HepG2 (cell line): ENCODE measurements at regions not wholly inside any gene's neighbourhood (a gene's known extent, or its start where the extent isn't known, plus 50 kb on each side); places are given as distances from the start of the nearest gene placed in this dataset.

Experiments
- ATAC-seq: fragments of 200-7000 bp; cut with Tn5 transposase; 3 replicates; pipeline ENCODE4 v1.9.1; 2020; ENCODE audit warnings: mild to moderate bottlenecking, moderate library complexity
- BruUV-seq: library from RNA; stranded (reverse); fragments of 400-500 nt; replicated peaks from 2 replicates; lab custom pipeline; 2021; lab: Mats Ljungman, UMichigan
- CTCF ChIA-PET: fragments of 300-600 bp; formaldehyde crosslinking; extraction: SDS; loops from one replicate; lab custom pipeline; 2021; ENCODE audit warnings: low total read pairs, inconsistent platforms, low intra/inter-chr PET ratio; lab: Yijun Ruan, JAX
- POLR2A ChIA-PET: fragments of 350-600 bp; sonication (Branson Sonifier 250); formaldehyde crosslinking; loops from one replicate; lab custom pipeline; 2020; ENCODE audit warnings: antibody characterized with exemption, inconsistent platforms; lab: Yijun Ruan, JAX
- DNase-seq: peaks from one replicate; pipeline ENCODE4 v3.0.0-alpha.2; 2015; ENCODE audit warnings: low spot score
- FAIRE-seq: peaks from 3 replicates; lab custom pipeline; 2011; peaks lifted over from hg19 to GRCh38; lab: Jason Lieb, UNC
- H2AFZ ChIP-seq: one replicate; pipeline ENCODE4 v1.6.1; 2011; ENCODE audit warnings: low read length, inconsistent platforms
- H3K27ac ChIP-seq: fragments of 300-600 bp; 3 replicates; pipeline ENCODE4 v1.8.0; 2011; ENCODE audit warnings: mixed run types, mild to moderate bottlenecking, mixed read lengths, low read length, inconsistent platforms; ENCODE audit not compliant: insufficient read depth; ENCODE audit errors: extremely low read length
- H3K27me3 ChIP-seq, 2 experiments: fragments of 200-600 bp in 1 of 2; 2 replicates in 1 of 2; 3 replicates in 1 of 2; pipeline versions ENCODE4 v1.6.0 to v1.8.0; 2011; ENCODE audit warnings: low read length in 2 of 2, mild to moderate bottlenecking in 2 of 2, moderate library complexity in 2 of 2, inconsistent platforms in 1 of 2; ENCODE audit not compliant: insufficient read depth in 2 of 2, control insufficient read depth in 1 of 2
- H3K36me3 ChIP-seq, 2 experiments: fragments of 200-600 bp in 1 of 2; replicated peaks in 1 of 2; 2 replicates in 1 of 2; 3 replicates in 1 of 2; pipeline versions ENCODE4 v1.5.1 to v1.8.0; 2011; ENCODE audit warnings: low read length in 2 of 2, inconsistent platforms in 1 of 2; ENCODE audit not compliant: insufficient read depth in 2 of 2, control insufficient read depth in 1 of 2
- H3K4me1 ChIP-seq: 2 replicates; pipeline ENCODE4 v1.5.1; 2012; ENCODE audit warnings: low read length, inconsistent platforms; ENCODE audit not compliant: insufficient read depth
- H3K4me2 ChIP-seq: 2 replicates; pipeline ENCODE4 v1.6.0; 2011; ENCODE audit warnings: low read depth, low read length, inconsistent platforms
- H3K4me3 ChIP-seq, 3 experiments: fragments of 200-600 bp in 1 of 3; sonication (generic), shearing (Covaris generic) in 1 of 3; replicated peaks in 1 of 3; 2 replicates each; pipeline ENCODE4 v1.5.1; 2011 to 2016; ENCODE audit warnings: low read length in 3 of 3, inconsistent platforms in 2 of 3, low read depth in 2 of 3, mild to moderate bottlenecking in 2 of 3, control low read depth in 1 of 3, mixed read lengths in 1 of 3; ENCODE audit not compliant: insufficient read depth in 1 of 3
- H3K79me2 ChIP-seq: one replicate; pipeline ENCODE4 v1.6.1; 2011; ENCODE audit warnings: low read length, inconsistent platforms; ENCODE audit not compliant: insufficient read depth
- H3K9ac ChIP-seq: 2 replicates; pipeline ENCODE4 v1.6.0; 2011; ENCODE audit warnings: mild to moderate bottlenecking, low read depth, low read length, inconsistent platforms; ENCODE audit not compliant: insufficient read depth
- H3K9me3 ChIP-seq: 2 replicates; pipeline ENCODE4 v1.5.1; 2012; ENCODE audit warnings: mild to moderate bottlenecking, low read length
- H4K20me1 ChIP-seq: 2 replicates; pipeline ENCODE4 v1.6.0; 2011; ENCODE audit warnings: inconsistent platforms, mild to moderate bottlenecking, low read length, moderate library complexity; ENCODE audit not compliant: insufficient read depth
- EP300 ChIP-seq, 3 experiments: sonication (generic) in 1 of 3; formaldehyde crosslinking in 1 of 3; IDR thresholded peaks; 2 replicates each; pipeline versions ENCODE4 v1.5.1 to v1.6.1; 2011 to 2020; ENCODE audit warnings: low read depth in 2 of 3, low read length in 2 of 3, borderline replicate concordance in 1 of 3, improper control_type of control experiment in 1 of 3, mild to moderate bottlenecking in 1 of 3, missing genetic modification reagents in 1 of 3, moderate library complexity in 1 of 3
- FOSL1 ChIP-seq: sonication (generic); formaldehyde crosslinking; IDR thresholded peaks from 2 replicates; pipeline ENCODE4 v1.9.0; 2021; ENCODE audit warnings: missing genetic modification reagents, borderline replicate concordance
- FOXA3 ChIP-seq: IDR thresholded peaks from 2 replicates; pipeline ENCODE4 v1.6.1; 2016; ENCODE audit warnings: missing genetic modification reagents, missing compliant biosample characterization
- LBX2 ChIP-seq: sonication (generic); formaldehyde crosslinking; IDR thresholded peaks from 2 replicates; pipeline ENCODE4 v1.5.0; 2020; ENCODE audit warnings: missing genetic modification reagents, mild to moderate bottlenecking, borderline replicate concordance
- NFIC ChIP-seq: IDR thresholded peaks from 2 replicates; pipeline ENCODE4 v1.6.1; 2012; ENCODE audit warnings: mild to moderate bottlenecking, low read length, inconsistent platforms
- NR2F6 ChIP-seq, 2 experiments: IDR thresholded peaks; 2 replicates each; pipeline ENCODE4 v1.6.1; 2016; ENCODE audit warnings: antibody characterized with exemption in 1 of 2, mild to moderate bottlenecking in 1 of 2
- SIN3A ChIP-seq: IDR thresholded peaks from 2 replicates; pipeline ENCODE4 v1.6.1; 2011; ENCODE audit warnings: low read depth, mild to moderate bottlenecking, control low read depth, low read length, borderline replicate concordance
- SP5 ChIP-seq: IDR thresholded peaks from 2 replicates; pipeline ENCODE4 v1.6.1; 2016; ENCODE audit warnings: low read depth, borderline replicate concordance
- TFAP4 ChIP-seq: sonication (generic); IDR thresholded peaks from 2 replicates; pipeline ENCODE4 v1.6.1; 2016; ENCODE audit warnings: low read depth, borderline replicate concordance
- ZFP37 ChIP-seq: sonication (generic); formaldehyde crosslinking; IDR thresholded peaks from 2 replicates; pipeline ENCODE4 v1.4.0; 2020; ENCODE audit warnings: missing genetic modification reagents, borderline replicate concordance
- ZMAT3 ChIP-seq: sonication (generic); formaldehyde crosslinking; conservative IDR thresholded peaks from 2 replicates; pipeline ENCODE4 v1.7.0; 2021; ENCODE audit warnings: missing genetic modification reagents
- ZNF207 ChIP-seq: fragments of 450-650 bp; IDR thresholded peaks from 2 replicates; pipeline ENCODE4 v1.6.1; 2016; ENCODE audit warnings: antibody characterized with exemption, borderline replicate concordance
- ZNF281 ChIP-seq: sonication (generic); formaldehyde crosslinking; IDR thresholded peaks from 2 replicates; pipeline ENCODE4 v1.4.0; 2020; ENCODE audit warnings: missing genetic modification reagents, borderline replicate concordance
- ZNF501 ChIP-seq: sonication (generic); formaldehyde crosslinking; IDR thresholded peaks from 2 replicates; pipeline ENCODE4 v1.5.1; 2020; ENCODE audit warnings: mild to moderate bottlenecking, moderate library complexity, missing genetic modification reagents
- ZNF512 ChIP-seq: sonication (generic); formaldehyde crosslinking; IDR thresholded peaks from 2 replicates; pipeline ENCODE4 v1.4.0; 2020; ENCODE audit warnings: mild to moderate bottlenecking, missing genetic modification reagents
- ZNF674 ChIP-seq: sonication (generic); formaldehyde crosslinking; IDR thresholded peaks from 2 replicates; pipeline ENCODE4 v1.5.0; 2020; ENCODE audit warnings: low read depth, mild to moderate bottlenecking, missing genetic modification reagents
- WGBS: methylation state at CpG from one replicate; pipeline ENCODE4 v1.1.6; 2017; ENCODE audit warnings: low lambda C conversion rate; 5-methylcytosine and 5-hydroxymethylcytosine counted together
- in situ Hi-C: cut with HindIII; loops from 2 replicates; pipeline ENCODE4 v1.10.0; 2017; ENCODE audit warnings: low pct_unique_long_range_greater_than_20kb; ENCODE audit not compliant: extremely low pct_ligation_motif_present
- intact Hi-C: fragments of 100-400 bp; cut with micrococcal nuclease; formaldehyde crosslinking; loops from one replicate; pipeline ENCODE4 v1.10.0; 2022; ENCODE audit not compliant: unreplicated experiment

GRCh38 chr6:155684416-155685196 is 229.0 kb upstream of the NOX3 start (continued):
- no peak for TF ChIP-seq ZNF512 (CRISPR knock-in tag)
- no peak for TF ChIP-seq NFIC
- TF ChIP-seq NR2F6 (IDR thresholded peaks at IDR 0.05), result no peak
- TF ChIP-seq NR2F6 (CRISPR knock-in tag; IDR thresholded peaks at IDR 0.05), result no peak
- TF ChIP-seq LBX2 (CRISPR knock-in tag), result no peak
- no peak for TF ChIP-seq ZNF501
- no peak for TF ChIP-seq ZMAT3 (CRISPR knock-in tag)
- TF ChIP-seq SIN3A, result no peak
- no peak for TF ChIP-seq TFAP4

- Histone ChIP-seq H3K27me3 (no peaks in the 10 kb centered on the region), H2AFZ (no peak overlapping the region)
- WGBS, result 17% methylated on average over 3 of the region's 3 CpGs
- TF ChIP-seq FOSL1 (CRISPR knock-in tag) (no peak), ZNF281 (no peak), SP5 (CRISPR knock-in tag) (no peak), TFAP4 (no peak), FOXA3 (no peak), ZFP37 (CRISPR knock-in tag) (no peak), ZNF674 (CRISPR knock-in tag) (no peak), ZNF207 (no peak), EP300 (IDR thresholded peaks at IDR 0.05; ENCODE audit: low read depth in 2 of 2, low read length in 2 of 2) (no peak), EP300 (CRISPR knock-in tag; IDR thresholded peaks at IDR 0.05; ENCODE audit: borderline replicate concordance) (no peak)
Observed at GRCh38 chr6:155678361-155678760, 222.7 kb upstream of the NOX3 start.

More at GRCh38 chr6:155678361-155678760, 222.7 kb upstream of the NOX3 start:
- H3K4me1 ChIP-seq, result no peaks in the 10 kb centered on the region
- no peaks in the 10 kb centered on the region for H4K20me1 ChIP-seq
- ChIA-PET POLR2A (no interaction called here), CTCF (no interaction called here)
- in situ Hi-C loops (no loop called here), intact Hi-C loops (no loop called here)
- H3K9ac ChIP-seq, result no peak overlapping the region
- H3K27ac ChIP-seq, result no peak overlapping the region
- no peaks in the 10 kb centered on the region for H3K9me3 ChIP-seq
- H3K4me2 ChIP-seq, result no peak overlapping the region
- FAIRE-seq, result no peak
- BruUV-seq, result no TSS peak
- no peak for DNase-seq
- no peak overlapping the region for H3K4me3 ChIP-seq
- H3K36me3 ChIP-seq, result no peaks in the 10 kb centered on the region
- no peak for ATAC-seq
- no peaks in the 10 kb centered on the region for H3K79me2 ChIP-seq
